HL-60 (cell line): ENCODE measurements at regions not wholly inside any gene's neighbourhood (a gene's known extent, or its start where the extent isn't known, plus 50 kb on each side); places are given as distances from the start of the nearest gene placed in this dataset.

ENCODE experiments used
- DNase-seq, 2 experiments: peaks; one replicate each; pipeline ENCODE4 v3.0.0-alpha.2; 2010 to 2020; ENCODE audit warnings: low read depth in 1 of 2, low spot score in 1 of 2
- H3K27ac ChIP-seq: fragments of 250-450 bp; sonication (Bioruptor Pico); replicated peaks from 2 replicates; pipeline ENCODE4 v1.5.1; 2020; ENCODE audit warnings: mild to moderate bottlenecking, moderate library complexity
- H3K27me3 ChIP-seq: fragments of 250-450 bp; sonication (Bioruptor Pico); 2 replicates; pipeline ENCODE4 v1.5.1; 2021; ENCODE audit warnings: mild to moderate bottlenecking, moderate library complexity; ENCODE audit not compliant: insufficient read depth, poor library complexity, severe bottlenecking
- H3K4me3 ChIP-seq: replicated peaks from 2 replicates; pipeline ENCODE4 v1.5.1; 2011; ENCODE audit warnings: mild to moderate bottlenecking, control low read depth, low read length; ENCODE audit not compliant: insufficient read depth
- GABPA ChIP-seq: IDR thresholded peaks from 2 replicates; pipeline ENCODE4 v1.6.1; 2012; ENCODE audit warnings: low read depth
- POLR2AphosphoS5 ChIP-seq: IDR thresholded peaks from 2 replicates; pipeline ENCODE4 v1.6.1; 2012; ENCODE audit warnings: low read depth
- SPI1 ChIP-seq: IDR thresholded peaks from 2 replicates; pipeline ENCODE4 v1.6.1; 2012; ENCODE audit warnings: low read depth, mild to moderate bottlenecking, borderline replicate concordance
- TF ChIP-seq, protein P1 (sequence below): IDR thresholded peaks from 2 replicates; pipeline ENCODE4 v1.6.1; 2012; ENCODE audit warnings: low read depth; ENCODE audit not compliant: insufficient replicate concordance
- TF ChIP-seq, protein P2 (sequence below): IDR thresholded peaks from one replicate; pipeline ENCODE4 v1.5.1; 2011; ENCODE audit warnings: low read length, control low read depth, inconsistent platforms; ENCODE audit not compliant: insufficient read depth

DNA sequence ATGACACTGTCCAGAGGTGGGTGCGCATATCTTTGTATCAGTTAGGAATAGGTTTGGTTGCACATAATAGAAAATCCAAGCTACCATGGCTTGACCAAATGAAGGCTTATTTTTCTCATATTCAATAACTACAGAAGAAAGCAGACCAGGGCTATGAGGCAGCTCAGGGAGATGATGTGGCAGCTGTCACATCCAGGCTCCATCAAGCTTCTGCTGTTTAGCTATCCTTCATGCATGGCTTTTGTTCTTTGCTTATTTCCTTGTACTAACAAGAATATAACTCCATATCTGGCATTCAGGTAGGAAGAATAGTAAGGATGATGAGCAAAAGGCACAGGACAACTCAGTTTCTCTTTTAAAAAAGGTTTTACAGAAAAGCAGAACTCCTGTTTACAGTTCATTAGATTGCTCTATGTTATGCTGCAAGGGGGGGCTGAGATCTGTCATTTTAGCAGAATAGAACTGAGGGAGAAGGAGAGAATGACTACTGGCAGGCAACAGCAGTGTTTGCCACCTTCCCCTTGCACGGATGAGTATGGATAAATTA lies 336.1 kb downstream of the MLLT3 start:
- TF ChIP-seq SPI1: no peak
- no peak for TF ChIP-seq POLR2AphosphoS5
- TF ChIP-seq, protein P1, sequence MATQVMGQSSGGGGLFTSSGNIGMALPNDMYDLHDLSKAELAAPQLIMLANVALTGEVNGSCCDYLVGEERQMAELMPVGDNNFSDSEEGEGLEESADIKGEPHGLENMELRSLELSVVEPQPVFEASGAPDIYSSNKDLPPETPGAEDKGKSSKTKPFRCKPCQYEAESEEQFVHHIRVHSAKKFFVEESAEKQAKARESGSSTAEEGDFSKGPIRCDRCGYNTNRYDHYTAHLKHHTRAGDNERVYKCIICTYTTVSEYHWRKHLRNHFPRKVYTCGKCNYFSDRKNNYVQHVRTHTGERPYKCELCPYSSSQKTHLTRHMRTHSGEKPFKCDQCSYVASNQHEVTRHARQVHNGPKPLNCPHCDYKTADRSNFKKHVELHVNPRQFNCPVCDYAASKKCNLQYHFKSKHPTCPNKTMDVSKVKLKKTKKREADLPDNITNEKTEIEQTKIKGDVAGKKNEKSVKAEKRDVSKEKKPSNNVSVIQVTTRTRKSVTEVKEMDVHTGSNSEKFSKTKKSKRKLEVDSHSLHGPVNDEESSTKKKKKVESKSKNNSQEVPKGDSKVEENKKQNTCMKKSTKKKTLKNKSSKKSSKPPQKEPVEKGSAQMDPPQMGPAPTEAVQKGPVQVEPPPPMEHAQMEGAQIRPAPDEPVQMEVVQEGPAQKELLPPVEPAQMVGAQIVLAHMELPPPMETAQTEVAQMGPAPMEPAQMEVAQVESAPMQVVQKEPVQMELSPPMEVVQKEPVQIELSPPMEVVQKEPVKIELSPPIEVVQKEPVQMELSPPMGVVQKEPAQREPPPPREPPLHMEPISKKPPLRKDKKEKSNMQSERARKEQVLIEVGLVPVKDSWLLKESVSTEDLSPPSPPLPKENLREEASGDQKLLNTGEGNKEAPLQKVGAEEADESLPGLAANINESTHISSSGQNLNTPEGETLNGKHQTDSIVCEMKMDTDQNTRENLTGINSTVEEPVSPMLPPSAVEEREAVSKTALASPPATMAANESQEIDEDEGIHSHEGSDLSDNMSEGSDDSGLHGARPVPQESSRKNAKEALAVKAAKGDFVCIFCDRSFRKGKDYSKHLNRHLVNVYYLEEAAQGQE: no peak
- TF ChIP-seq GABPA: no peak
- TF ChIP-seq, protein P2, sequence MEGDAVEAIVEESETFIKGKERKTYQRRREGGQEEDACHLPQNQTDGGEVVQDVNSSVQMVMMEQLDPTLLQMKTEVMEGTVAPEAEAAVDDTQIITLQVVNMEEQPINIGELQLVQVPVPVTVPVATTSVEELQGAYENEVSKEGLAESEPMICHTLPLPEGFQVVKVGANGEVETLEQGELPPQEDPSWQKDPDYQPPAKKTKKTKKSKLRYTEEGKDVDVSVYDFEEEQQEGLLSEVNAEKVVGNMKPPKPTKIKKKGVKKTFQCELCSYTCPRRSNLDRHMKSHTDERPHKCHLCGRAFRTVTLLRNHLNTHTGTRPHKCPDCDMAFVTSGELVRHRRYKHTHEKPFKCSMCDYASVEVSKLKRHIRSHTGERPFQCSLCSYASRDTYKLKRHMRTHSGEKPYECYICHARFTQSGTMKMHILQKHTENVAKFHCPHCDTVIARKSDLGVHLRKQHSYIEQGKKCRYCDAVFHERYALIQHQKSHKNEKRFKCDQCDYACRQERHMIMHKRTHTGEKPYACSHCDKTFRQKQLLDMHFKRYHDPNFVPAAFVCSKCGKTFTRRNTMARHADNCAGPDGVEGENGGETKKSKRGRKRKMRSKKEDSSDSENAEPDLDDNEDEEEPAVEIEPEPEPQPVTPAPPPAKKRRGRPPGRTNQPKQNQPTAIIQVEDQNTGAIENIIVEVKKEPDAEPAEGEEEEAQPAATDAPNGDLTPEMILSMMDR: no peak
- no peak overlapping the region for H3K4me3 ChIP-seq
- H3K27ac ChIP-seq: no peak overlapping the region
- no peak for DNase-seq
- no peaks in the 10 kb centered on the region for H3K27me3 ChIP-seq

DNA sequence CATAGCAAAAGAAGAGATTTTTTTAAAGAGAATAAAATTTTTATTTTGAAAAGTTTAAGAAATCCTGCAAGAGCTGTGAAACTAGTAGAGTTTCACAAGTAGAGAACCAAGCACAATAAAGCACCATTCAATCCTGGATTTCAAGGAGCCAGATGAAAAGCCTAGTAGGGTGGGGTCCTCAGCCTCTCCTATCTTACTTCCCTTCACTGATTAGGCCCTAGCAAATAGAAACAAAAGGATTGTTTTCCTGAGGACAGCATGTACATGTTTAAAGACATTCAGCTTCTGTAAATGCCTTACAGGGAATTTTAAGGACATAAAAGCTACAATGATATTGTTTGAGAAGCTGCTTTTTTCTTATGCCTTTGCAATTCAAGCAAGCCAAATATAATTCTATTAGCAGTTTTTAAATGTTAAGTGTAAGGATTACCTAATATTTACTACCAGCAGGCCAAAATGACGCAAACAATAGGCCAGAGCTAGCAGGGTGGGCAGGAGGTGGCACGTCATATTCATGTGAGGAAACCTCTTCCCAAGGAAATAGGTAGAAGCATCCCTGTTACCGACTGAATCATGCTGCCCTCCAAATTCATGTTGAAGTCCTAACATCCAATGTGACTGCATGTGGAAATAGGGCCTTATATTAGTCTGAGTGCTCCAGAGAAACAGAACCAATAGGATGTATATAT lies 337.6 kb downstream of the MLLT3 start:
- Histone ChIP-seq H3K27me3 (no peaks in the 10 kb centered on the region), H3K4me3 (no peak overlapping the region), H3K27ac (no peak overlapping the region)
- DNase-seq: no peak
- TF ChIP-seq POLR2AphosphoS5 (no peak), SPI1 (no peak), GABPA (no peak)
- TF ChIP-seq, protein P2: no peak
- TF ChIP-seq, protein P1: no peak

DNA sequence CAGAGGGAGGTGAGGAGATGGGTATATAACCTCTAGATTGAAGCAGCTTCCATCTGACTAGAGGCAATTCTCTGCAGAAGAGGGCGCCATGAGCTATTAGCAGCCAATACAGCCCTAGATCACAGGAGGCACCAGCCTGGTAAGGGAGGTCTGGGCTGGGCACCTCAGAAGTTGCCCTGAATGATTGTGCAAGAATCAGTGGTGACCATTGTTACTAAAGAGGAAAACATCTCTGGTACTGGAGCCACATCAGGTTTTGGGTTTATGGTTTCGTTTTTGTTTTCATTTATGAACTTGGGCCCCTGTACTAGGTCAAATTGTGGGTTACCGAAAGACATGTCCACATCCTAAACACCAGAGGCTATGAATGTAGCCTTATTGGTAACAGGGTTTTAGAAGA lies 342.0 kb downstream of the MLLT3 start:
- Histone ChIP-seq H3K27me3 (no peaks in the 10 kb centered on the region), H3K4me3 (no peak overlapping the region), H3K27ac (no peak overlapping the region)
- no peak for DNase-seq
- TF ChIP-seq SPI1 (no peak), POLR2AphosphoS5 (no peak), GABPA (no peak)
- TF ChIP-seq, protein P2: no peak
- TF ChIP-seq, protein P1: no peak
